Tibial artery (tissue), 4 donors: ENCODE measurements at regions not wholly inside any gene's neighbourhood (a gene's known extent, or its start where the extent isn't known, plus 50 kb on each side); places are given as distances from the start of the nearest gene placed in this dataset.

ENCODE experiments used
- DNase-seq, 2 donors: peaks; one replicate each; pipeline ENCODE4 v3.0.0-alpha.2; 2019
- H3K27ac ChIP-seq, 2 donors: fragments of 200-600 bp; sonication (generic) in 1 of 2; 1 replicate in 1 of 2; 2 replicates in 1 of 2; pipeline ENCODE4 v1.5.1; 2018 to 2019; ENCODE audit warnings: mild to moderate bottlenecking in 1 of 2
- H3K27me3 ChIP-seq, 2 donors: fragments of 200-600 bp; sonication (generic) in 1 of 2; one replicate each; pipeline versions ENCODE4 v1.5.1 to v1.6.0; 2016 to 2019
- H3K36me3 ChIP-seq, 3 donors: fragments of 200-600 bp; sonication (generic) in 2 of 3; one replicate each; pipeline ENCODE4 v1.5.1; 2016 to 2019; ENCODE audit warnings: mild to moderate bottlenecking in 2 of 3
- H3K4me1 ChIP-seq, 4 donors: fragments of 200-600 bp; sonication (generic) in 2 of 4; 1 replicate in 3 of 4; 2 replicates in 1 of 4; pipeline ENCODE4 v1.5.1; 2016 to 2019
- H3K4me3 ChIP-seq, 2 donors: fragments of 200-600 bp; sonication (generic) in 1 of 2; 1 replicate in 1 of 2; 2 replicates in 1 of 2; pipeline ENCODE4 v1.5.1; 2018 to 2019; ENCODE audit warnings: mild to moderate bottlenecking in 2 of 2
- H3K9me3 ChIP-seq, 3 donors: fragments of 200-600 bp; sonication (generic) in 1 of 3; one replicate each; pipeline ENCODE4 v1.5.1; 2016 to 2019
- intact Hi-C: fragments of 100-400 bp; cut with DNase I; formaldehyde crosslinking; loops from one replicate; pipeline ENCODE4 v1.15.0; 2023; ENCODE audit warnings: low total_unique reads
- TF ChIP-seq, protein P1 (sequence below), 2 experiments: fragments of 200-600 bp in 1 of 2; fragments of 450-650 bp in 1 of 2; IDR thresholded peaks; one replicate each; pipeline ENCODE4 v1.5.1; 2017 to 2019; ENCODE audit warnings: antibody characterized with exemption in 2 of 2, mild to moderate bottlenecking in 1 of 2, moderate library complexity in 1 of 2

DNA sequence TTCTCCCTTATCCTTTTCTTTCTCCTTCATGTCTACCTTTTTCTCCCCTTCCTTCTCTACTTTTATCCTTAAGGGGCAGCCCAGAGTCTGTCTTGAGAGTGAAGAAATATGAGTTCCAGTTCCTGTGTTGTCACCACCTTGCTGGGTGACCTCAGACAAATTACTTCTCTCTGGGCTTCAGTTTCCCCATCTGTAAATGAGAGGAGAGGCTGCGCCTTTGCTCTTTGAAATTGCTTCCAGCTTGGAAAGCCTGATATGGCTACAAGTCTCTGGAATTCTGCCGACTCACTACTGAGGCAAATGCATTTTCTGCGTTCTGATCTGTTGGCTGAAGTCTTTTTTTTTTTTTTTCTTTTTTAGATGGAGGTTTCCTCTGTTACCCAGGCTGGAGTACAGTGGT lies 119.2 kb downstream of the SYF2 start:
- Histone ChIP-seq H3K9me3 (peaks cover 2 to 19% (median 17%) of the 10 kb centered on the region in 3 donors), H3K27me3 (peaks cover 0 to 20% of the 10 kb centered on the region in 2 donors), H3K27ac (no peak overlapping the region), H3K36me3 (no peaks in the 10 kb centered on the region), H3K4me3 (no peak overlapping the region), H3K4me1 (peaks cover 0 to 4% (median 0%) of the 10 kb centered on the region in 4 donors)
- DNase-seq = no peak
- TF ChIP-seq, protein P1, sequence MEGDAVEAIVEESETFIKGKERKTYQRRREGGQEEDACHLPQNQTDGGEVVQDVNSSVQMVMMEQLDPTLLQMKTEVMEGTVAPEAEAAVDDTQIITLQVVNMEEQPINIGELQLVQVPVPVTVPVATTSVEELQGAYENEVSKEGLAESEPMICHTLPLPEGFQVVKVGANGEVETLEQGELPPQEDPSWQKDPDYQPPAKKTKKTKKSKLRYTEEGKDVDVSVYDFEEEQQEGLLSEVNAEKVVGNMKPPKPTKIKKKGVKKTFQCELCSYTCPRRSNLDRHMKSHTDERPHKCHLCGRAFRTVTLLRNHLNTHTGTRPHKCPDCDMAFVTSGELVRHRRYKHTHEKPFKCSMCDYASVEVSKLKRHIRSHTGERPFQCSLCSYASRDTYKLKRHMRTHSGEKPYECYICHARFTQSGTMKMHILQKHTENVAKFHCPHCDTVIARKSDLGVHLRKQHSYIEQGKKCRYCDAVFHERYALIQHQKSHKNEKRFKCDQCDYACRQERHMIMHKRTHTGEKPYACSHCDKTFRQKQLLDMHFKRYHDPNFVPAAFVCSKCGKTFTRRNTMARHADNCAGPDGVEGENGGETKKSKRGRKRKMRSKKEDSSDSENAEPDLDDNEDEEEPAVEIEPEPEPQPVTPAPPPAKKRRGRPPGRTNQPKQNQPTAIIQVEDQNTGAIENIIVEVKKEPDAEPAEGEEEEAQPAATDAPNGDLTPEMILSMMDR (IDR thresholded peaks at IDR 0.05) = no peak
- intact Hi-C loops = no loop called here

DNA sequence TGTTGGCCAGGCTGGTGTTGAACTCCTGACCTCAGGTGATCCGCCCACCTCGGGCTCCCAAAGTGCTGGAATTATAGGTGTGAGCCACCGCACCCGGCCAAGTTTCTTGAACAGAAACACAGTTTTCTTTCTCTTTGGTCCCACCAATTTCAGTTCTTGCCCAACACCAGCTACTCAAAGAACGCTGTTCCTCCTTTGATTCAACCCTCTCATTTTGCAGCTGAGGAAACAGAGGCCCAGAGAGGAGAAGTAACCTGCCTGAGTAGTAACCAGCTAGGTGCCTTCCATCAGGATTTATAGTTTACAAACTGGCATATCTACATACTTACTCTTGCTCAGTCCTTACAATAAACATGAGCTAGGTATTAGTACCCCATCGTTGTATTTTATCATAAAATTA lies 119.9 kb downstream of the SYF2 start:
- Histone ChIP-seq H3K36me3 (no peaks in the 10 kb centered on the region), H3K27me3 (peaks cover 0 to 23% of the 10 kb centered on the region in 2 donors), H3K4me1 (peaks cover 0 to 4% (median 0%) of the 10 kb centered on the region in 4 donors), H3K27ac (no peak overlapping the region), H3K9me3 (peaks cover 2 to 17% (median 14%) of the 10 kb centered on the region in 3 donors), H3K4me3 (no peak overlapping the region)
- DNase-seq = no peak
- TF ChIP-seq, protein P1 (IDR thresholded peaks at IDR 0.05) = no peak
- intact Hi-C loops = no loop called here

DNA sequence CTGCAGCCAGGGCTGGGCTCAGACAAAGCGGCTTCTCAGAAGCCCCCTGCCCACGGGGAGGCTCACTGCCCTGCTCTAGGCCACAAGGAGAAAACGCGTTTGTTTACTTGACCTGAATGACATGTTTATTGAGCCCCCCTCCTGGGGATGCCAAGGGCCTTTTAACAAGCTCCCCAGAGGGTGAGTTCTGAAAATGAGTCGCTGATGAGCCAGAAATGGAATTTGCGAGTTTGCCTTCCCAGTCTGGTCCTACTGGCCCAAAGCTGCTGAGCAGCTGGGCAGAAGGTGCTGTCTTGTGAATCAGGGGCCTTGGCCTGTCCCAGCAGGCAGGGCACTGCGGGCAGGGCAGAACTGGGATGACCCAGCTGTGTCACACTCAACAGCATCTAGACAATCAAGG lies 120.6 kb downstream of the SYF2 start:
- H3K4me1 ChIP-seq = peaks cover 0 to 4% (median 0%) of the 10 kb centered on the region in 4 donors
- no peak for DNase-seq
- H3K9me3 ChIP-seq = peaks cover 2 to 10% (median 9%) of the 10 kb centered on the region in 3 donors
- no peak overlapping the region for H3K27ac ChIP-seq
- peaks cover 0 to 27% of the 10 kb centered on the region in 2 donors for H3K27me3 ChIP-seq
- no peak overlapping the region for H3K4me3 ChIP-seq
- H3K36me3 ChIP-seq = no peaks in the 10 kb centered on the region
- TF ChIP-seq, protein P1 (IDR thresholded peaks at IDR 0.05) = no peak
- intact Hi-C loops = no loop called here

DNA sequence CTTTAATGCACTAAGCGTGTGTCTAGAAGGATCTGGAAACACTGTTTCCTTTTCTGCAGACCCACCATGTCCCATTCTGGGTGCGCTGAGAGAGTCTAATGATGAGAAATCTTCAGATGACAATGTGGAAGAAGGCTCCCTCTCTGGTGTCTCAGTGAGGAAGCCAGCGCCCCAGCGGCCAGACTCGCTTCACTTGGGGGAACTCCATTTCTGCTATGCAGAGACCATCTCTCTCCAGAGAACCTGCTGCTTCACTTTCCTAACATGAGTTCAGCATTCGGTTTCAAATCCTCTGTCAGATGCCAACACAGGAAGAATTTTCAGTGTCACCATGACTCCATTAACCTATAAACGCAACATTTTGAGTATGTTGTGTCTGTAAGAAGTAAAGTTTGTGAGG lies 121.8 kb downstream of the SYF2 start:
- Histone ChIP-seq H3K27me3 (peaks cover 0 to 30% of the 10 kb centered on the region in 2 donors), H3K36me3 (no peaks in the 10 kb centered on the region), H3K9me3 (peaks cover 2 to 10% (median 9%) of the 10 kb centered on the region in 3 donors), H3K4me3 (no peak overlapping the region), H3K27ac (no peak overlapping the region), H3K4me1 (peaks cover 0 to 4% (median 0%) of the 10 kb centered on the region in 4 donors)
- intact Hi-C loops = no loop called here
- TF ChIP-seq, protein P1 (IDR thresholded peaks at IDR 0.05) = no peak
- DNase-seq = no peak

DNA sequence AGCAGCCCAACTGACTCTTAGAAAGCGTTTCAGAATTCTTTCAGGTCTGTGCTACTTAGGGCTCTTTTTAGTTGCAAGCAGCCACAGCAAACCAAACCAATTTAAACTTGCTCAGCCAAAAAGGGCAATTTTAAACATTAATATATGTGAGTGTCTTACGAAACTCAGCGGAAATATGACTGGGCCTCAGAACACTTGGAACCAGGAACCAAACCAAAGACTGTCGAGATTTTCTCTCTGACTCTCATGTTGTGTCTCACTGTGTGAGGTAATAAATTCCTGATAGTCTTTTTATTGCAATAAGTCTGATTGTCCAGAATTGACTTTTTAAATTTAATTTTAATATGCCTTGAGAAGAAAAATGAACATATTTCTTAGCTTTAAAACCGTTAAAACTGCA lies 122.3 kb downstream of the SYF2 start:
- no peak for DNase-seq
- Histone ChIP-seq H3K4me1 (peaks cover 0 to 4% (median 0%) of the 10 kb centered on the region in 4 donors), H3K27ac (no peak overlapping the region), H3K27me3 (peaks cover 0 to 32% of the 10 kb centered on the region in 2 donors), H3K36me3 (no peaks in the 10 kb centered on the region), H3K9me3 (peaks cover 2 to 10% (median 9%) of the 10 kb centered on the region in 3 donors), H3K4me3 (no peak overlapping the region)
- intact Hi-C loops = no loop called here
- TF ChIP-seq, protein P1 (IDR thresholded peaks at IDR 0.05) = no peak

DNA sequence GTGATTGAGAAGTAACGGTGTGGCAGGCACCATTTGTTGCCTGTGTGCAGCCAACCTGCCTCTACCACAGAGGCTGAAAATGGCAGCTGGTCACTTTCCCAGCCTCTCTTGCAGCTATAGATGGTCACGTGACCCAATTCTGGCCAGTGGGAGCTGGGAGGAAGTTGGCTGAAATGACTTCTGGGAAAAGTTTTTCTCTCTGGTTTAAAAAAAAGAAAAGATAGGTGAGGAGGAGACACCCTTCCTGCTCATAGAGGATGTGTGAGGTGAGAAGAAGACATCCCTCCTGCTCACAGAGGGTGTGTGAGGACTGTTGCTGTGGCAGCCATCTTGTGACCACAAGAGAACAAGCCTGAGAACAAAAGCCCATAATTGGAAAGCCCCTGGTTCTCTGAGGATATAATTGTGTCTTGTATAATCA lies 122.8 kb downstream of the SYF2 start:
- TF ChIP-seq, protein P1 (IDR thresholded peaks at IDR 0.05) = no peak
- Histone ChIP-seq H3K27ac (no peak overlapping the region), H3K9me3 (peaks cover 2 to 10% (median 9%) of the 10 kb centered on the region in 3 donors), H3K4me1 (peaks cover 0 to 4% (median 0%) of the 10 kb centered on the region in 4 donors), H3K27me3 (peaks cover 0 to 33% of the 10 kb centered on the region in 2 donors), H3K4me3 (no peak overlapping the region), H3K36me3 (no peaks in the 10 kb centered on the region)
- intact Hi-C loops = loop anchor here (10.0 kb wide), 1 partner anchor 245 kb away; no protein-coding TSS in a partner anchor
- no peak for DNase-seq
